Thoracic aorta (tissue), 2 donors: ENCODE measurements at regions not wholly inside any gene's neighbourhood (a gene's known extent, or its start where the extent isn't known, plus 50 kb on each side); places are given as distances from the start of the nearest gene placed in this dataset.
"Not testable (repeated sequence)": the region's sequence is repeated elsewhere in the genome, so short reads cannot be mapped to it uniquely, and the experiment has no call there.

Experiments used
- ATAC-seq: fragments of 150-250 bp; one replicate; pipeline ENCODE4 v1.8.0; 2017; ENCODE audit warnings: low read depth; ENCODE audit not compliant: insufficient number of reproducible peaks, low FRiP score
- DNase-seq: peaks from one replicate; pipeline ENCODE4 v3.0.0-alpha.2; 2020; ENCODE audit warnings: low spot score
- H3K27ac ChIP-seq, 2 donors: fragments of 200-600 bp; sonication (generic); 1 replicate in 1 of 2; 2 replicates in 1 of 2; pipeline ENCODE4 v1.5.1; 2016; ENCODE audit warnings: mild to moderate bottlenecking in 2 of 2, moderate library complexity in 2 of 2
- H3K27me3 ChIP-seq: fragments of 200-600 bp; sonication (generic); replicated peaks from 2 replicates; pipeline ENCODE4 v1.6.0; 2016; ENCODE audit warnings: mild to moderate bottlenecking; ENCODE audit not compliant: insufficient read depth
- H3K36me3 ChIP-seq: fragments of 200-600 bp; sonication (generic); one replicate; pipeline ENCODE4 v1.5.1; 2016
- H3K4me1 ChIP-seq, 2 donors: fragments of 200-600 bp; sonication (generic); 1 replicate in 1 of 2; 2 replicates in 1 of 2; pipeline versions ENCODE4 v1.5.1 to v1.6.0; 2016; ENCODE audit warnings: low read depth in 2 of 2, mild to moderate bottlenecking in 1 of 2; ENCODE audit not compliant: control insufficient read depth in 1 of 2
- H3K4me3 ChIP-seq: fragments of 200-600 bp; sonication (generic); 2 replicates; pipeline ENCODE4 v1.5.1; 2016; ENCODE audit warnings: mild to moderate bottlenecking
- H3K9me3 ChIP-seq: fragments of 200-600 bp; sonication (generic); 2 replicates; pipeline ENCODE4 v1.5.1; 2016
- CTCF ChIP-seq: fragments of 200-600 bp; sonication (generic); IDR thresholded peaks from one replicate; pipeline ENCODE4 v1.5.1; 2019; ENCODE audit warnings: antibody characterized with exemption

GRCh38 chr1:112833806-112834205, 118.7 kb upstream of the PPM1J start:
- ATAC-seq: no peak
- Histone ChIP-seq H3K36me3 (no peaks in the 10 kb centered on the region), H3K9me3 (no peaks in the 10 kb centered on the region), H3K4me3 (no peak overlapping the region), H3K4me1 (no peaks in the 10 kb centered on the region), H3K27me3 (no peaks in the 10 kb centered on the region), H3K27ac (no peak overlapping the region)
- DNase-seq: no peak
- no peak for TF ChIP-seq CTCF

- ATAC-seq, H3K27ac ChIP-seq, H3K4me3 ChIP-seq, H3K4me1 ChIP-seq, H3K36me3 ChIP-seq, H3K27me3 ChIP-seq, DNase-seq, H3K9me3 ChIP-seq: not testable (repeated sequence)
Measured at GRCh38 chr1:112832259-112832658, 117.1 kb upstream of the PPM1J start.

GRCh38 chr1:112829691-112830090, 114.6 kb upstream of the PPM1J start:
- ATAC-seq, H3K27ac ChIP-seq, H3K4me1 ChIP-seq, H3K9me3 ChIP-seq, H3K27me3 ChIP-seq, H3K36me3 ChIP-seq, DNase-seq, H3K4me3 ChIP-seq: not testable (repeated sequence)

- no peak for ATAC-seq
- H3K4me3 ChIP-seq: no peak overlapping the region
- no peak for TF ChIP-seq CTCF
- no peaks in the 10 kb centered on the region for H3K4me1 ChIP-seq
- H3K27me3 ChIP-seq: no peaks in the 10 kb centered on the region
- DNase-seq: no peak
- H3K36me3 ChIP-seq: no peaks in the 10 kb centered on the region
- H3K9me3 ChIP-seq: no peaks in the 10 kb centered on the region
- H3K27ac ChIP-seq: no peak overlapping the region
Measured at GRCh38 chr1:112828716-112829115, 113.6 kb upstream of the PPM1J start.

GRCh38 chr1:112827391-112827790, 112.3 kb upstream of the PPM1J start:
- not testable (repeated sequence) for H3K27me3 ChIP-seq, H3K36me3 ChIP-seq, DNase-seq, ATAC-seq, H3K27ac ChIP-seq, H3K4me3 ChIP-seq, H3K4me1 ChIP-seq, H3K9me3 ChIP-seq

- DNase-seq: no peak
- ATAC-seq: no peak
- Histone ChIP-seq H3K27me3 (no peaks in the 10 kb centered on the region), H3K9me3 (no peaks in the 10 kb centered on the region), H3K36me3 (no peaks in the 10 kb centered on the region), H3K27ac (no peak overlapping the region), H3K4me1 (no peaks in the 10 kb centered on the region), H3K4me3 (no peak overlapping the region)
- TF ChIP-seq CTCF: no peak
Measured at GRCh38 chr1:112826217-112826944, 111.2 kb upstream of the PPM1J start.

GRCh38 chr1:112825563-112826216, 110.6 kb upstream of the PPM1J start:
- H3K4me3 ChIP-seq, H3K27me3 ChIP-seq, H3K4me1 ChIP-seq, H3K9me3 ChIP-seq, H3K27ac ChIP-seq, ATAC-seq, H3K36me3 ChIP-seq, DNase-seq: not testable (repeated sequence)

- H3K27ac ChIP-seq, DNase-seq, H3K4me3 ChIP-seq, ATAC-seq, H3K36me3 ChIP-seq, H3K27me3 ChIP-seq, H3K9me3 ChIP-seq, H3K4me1 ChIP-seq: not testable (repeated sequence)
Measured at GRCh38 chr1:112825075-112825474, 109.9 kb upstream of the PPM1J start.

GRCh38 chr1:112821307-112822063, 106.4 kb upstream of the PPM1J start:
- H3K4me1 ChIP-seq, H3K27ac ChIP-seq, H3K9me3 ChIP-seq, ATAC-seq, H3K27me3 ChIP-seq, H3K4me3 ChIP-seq, DNase-seq, H3K36me3 ChIP-seq: not testable (repeated sequence)
